HuH-7.5 (cell line): ENCODE measurements at regions not wholly inside any gene's neighbourhood (a gene's known extent, or its start where the extent isn't known, plus 50 kb on each side); places are given as distances from the start of the nearest gene placed in this dataset.
"Not testable (repeated sequence)": the region's sequence is repeated elsewhere in the genome, so short reads cannot be mapped to it uniquely, and the experiment has no call there.

Experiments used
- DNase-seq: peaks from one replicate; pipeline ENCODE4 v3.0.0; 2011; ENCODE audit warnings: low spot score

DNA sequence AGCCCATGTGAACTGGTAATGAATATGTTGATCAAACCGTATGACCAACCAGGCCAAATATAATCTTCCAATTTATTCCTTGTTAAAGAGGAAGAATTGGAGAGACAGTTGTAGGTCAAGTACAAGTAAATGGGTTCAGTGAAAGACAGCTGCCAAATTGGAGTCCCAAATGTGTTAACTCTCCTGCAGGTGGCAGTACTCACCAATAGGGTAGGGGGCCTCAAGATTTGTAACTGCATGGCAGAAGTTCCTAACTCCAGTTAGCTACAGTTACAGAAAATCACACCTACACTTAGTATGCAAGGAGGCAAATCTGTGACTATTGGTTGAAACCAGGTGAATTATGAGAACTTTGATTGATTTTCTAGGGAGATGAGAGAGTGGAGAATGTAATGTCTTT lies 278.0 kb downstream of the ZBBX start:
- DNase-seq = no peak

DNA sequence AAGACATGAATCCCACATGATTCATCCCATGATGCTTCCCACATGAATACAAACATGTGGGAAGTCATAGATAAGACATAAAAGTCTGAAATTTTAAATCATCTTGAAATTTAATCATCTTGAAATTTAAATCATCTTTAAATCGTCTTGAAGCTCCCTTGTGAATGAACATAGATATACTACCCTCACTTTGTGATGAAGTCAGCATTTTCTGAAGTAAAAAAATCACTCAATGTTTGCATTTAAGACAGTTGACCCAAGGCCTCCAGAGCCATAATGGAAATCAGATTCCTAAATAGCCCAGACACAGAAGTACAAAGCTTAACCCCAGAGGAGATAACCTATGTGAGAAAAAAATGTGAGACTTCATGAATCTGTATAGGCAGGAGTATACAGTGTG lies 279.4 kb downstream of the ZBBX start:
- no peak for DNase-seq

GRCh38 chr3:167100200-167100599 lies 279.9 kb downstream of the ZBBX start:
- DNase-seq = no peak

DNA sequence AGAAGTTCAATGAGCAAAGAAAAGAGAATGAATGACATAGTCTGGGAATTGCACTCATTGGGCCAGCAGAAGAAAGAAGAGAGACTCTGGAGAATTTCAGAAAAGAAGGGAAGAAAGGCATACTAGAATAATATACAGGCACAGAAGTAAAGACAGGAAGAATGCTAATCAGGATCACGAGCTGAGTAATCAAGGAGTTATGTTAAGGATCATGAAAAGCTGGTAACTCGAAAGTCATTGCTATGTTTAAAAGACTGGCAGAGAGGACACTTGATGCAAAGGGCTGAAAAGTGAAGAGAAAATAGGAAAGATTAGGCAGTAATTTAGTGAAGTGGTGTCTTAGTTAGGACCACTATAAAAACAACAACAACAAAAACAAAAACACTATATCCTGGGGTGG lies 284.1 kb downstream of the ZBBX start:
- no peak for DNase-seq

DNA sequence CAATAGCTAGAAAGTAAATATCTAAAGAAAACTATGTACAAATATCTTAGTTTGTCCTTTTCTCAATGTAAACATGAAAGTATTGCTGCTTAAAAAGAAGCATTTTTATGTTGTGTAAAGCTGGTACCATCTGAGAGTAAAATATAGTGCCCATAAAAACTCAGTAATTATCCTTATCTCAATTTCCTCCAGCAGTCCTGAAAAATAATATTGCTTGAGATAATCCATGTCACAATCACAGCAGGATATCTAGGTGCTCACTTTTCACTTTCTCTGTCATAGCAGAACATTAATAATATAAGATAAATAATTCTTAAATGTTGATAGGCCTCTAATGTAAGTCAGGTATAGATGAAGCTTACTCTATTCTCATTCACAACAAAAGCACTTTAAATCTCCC lies 285.5 kb downstream of the ZBBX start:
- no peak for DNase-seq

GRCh38 chr3:167091226-167091625 lies 288.9 kb downstream of the ZBBX start:
- DNase-seq = no peak

DNA sequence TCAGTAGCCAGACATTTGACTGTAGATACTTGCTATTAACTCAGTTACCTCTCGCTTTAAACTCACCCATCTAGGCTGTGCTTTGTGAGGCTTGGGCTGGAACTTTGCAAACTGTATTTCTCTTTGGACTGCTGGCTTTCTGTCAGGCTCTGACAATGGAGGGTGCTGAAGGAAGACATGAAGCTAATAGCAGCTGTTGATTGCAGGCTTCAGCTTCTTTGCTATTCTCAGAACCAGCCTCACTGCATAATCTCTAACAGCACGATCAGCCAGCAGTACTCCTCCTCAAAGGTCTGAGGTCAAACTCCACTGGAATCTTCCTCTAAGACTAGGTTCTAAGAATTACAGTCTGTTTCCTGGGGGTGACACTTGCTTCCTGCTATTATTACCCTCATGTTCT lies 295.6 kb downstream of the ZBBX start:
- DNase-seq = no peak

GRCh38 chr3:167078070-167078622 lies 302.0 kb downstream of the ZBBX start:
- no peak for DNase-seq

DNA sequence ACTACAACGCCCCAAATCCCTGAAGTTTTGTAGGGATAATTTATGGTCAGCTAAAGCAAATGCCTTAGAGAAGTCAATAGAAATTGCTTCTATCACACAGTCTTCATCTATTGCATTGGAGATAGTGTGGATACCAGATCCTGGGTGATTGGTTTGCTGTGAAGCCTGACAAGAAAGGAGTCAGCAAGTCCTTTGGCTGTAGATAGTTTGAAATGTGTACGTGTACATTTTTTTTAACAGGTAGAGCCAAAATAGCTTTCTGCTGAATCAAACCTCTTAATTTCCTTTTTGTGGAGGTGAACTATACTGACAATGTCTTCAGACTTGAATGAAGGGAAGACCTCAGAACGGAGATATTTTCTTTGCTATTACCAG lies 312.3 kb downstream of the ZBBX start:
- no peak for DNase-seq

DNA sequence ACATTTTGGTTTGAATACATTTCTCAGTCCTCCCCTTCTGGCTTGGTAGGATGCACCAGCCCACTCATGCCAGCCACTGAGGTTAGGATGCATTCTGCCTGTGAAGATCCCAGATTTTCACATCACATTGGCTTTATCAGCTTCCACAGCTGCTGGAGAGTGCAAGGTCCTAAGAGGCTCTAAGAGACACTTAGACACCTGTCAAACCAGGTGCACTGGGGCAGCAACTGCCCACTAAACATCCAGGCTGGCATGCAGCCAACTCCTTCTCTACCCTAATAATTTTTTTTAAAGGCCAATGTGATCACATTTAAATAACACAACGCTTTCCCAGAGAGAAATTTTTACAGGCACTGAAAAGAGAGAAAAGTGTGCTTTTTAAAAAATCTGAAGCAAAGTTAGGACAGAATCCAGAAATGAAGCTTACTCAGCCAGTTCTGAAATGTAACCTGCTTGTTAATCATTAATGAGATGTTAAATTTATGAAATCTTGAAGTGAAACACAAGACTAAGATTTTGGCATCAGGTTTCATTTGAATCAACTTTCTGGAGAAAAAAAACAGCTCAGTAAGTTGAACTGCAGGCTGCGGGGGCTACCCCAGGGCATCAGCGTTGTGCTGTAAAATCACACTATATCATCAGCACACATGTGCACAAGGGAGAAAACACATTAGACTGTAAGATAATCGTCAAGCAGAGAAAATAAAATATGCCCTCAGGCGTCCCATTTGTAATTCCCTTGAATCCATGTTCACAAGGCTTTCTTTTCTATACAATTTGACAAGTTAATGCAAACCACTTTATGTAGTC lies 312.9 kb downstream of the ZBBX start:
- DNase-seq = no peak

- DNase-seq = no peak
Observed at GRCh38 chr3:167057581-167057980, 322.5 kb downstream of the ZBBX start.

DNA sequence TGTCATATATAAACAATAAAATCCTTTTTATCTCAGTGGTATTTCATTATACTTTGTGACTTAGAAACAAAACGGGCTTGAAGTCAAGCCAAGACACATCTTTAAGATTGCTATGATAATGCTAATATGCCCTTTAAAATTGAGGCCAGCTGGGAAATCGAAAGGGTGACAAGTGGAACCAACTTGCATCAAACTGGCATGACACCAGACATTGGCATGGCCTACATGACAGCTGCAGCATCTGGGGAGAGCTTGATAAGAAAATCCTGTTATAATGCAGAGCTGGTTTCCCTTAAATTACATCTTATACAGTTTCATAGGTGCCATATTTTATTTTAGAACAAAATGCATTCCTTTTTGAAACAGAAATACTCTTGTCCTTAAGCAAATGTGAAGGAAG lies 325.2 kb downstream of the ZBBX start:
- no peak for DNase-seq

- no peak for DNase-seq
Observed at GRCh38 chr3:167051421-167051820, 328.7 kb downstream of the ZBBX start.

DNA sequence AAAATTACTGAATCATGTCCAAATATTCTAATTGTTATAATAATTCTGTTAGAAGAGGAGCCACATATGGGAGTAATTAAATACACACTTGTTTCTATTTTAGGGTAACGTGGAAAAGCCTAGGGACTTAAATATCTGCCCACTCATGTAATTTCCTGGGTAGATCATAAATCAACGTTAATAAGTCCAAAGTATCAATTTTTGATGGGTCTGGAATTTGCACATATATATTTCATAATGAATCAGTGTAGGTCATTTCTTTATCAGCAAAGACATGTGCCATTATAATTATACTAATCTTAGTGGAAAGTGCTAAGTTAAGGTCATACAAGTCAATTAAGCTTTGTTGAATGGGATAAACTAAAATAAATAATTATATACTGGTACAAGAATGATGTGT lies 346.2 kb downstream of the ZBBX start:
- DNase-seq = no peak

- peak; percentile 3 for DNase-seq
Observed at GRCh38 chr3:167032267-167032876, 347.7 kb downstream of the ZBBX start.

GRCh38 chr3:167031364-167032049 lies 348.6 kb downstream of the ZBBX start:
- no peak for DNase-seq

DNA sequence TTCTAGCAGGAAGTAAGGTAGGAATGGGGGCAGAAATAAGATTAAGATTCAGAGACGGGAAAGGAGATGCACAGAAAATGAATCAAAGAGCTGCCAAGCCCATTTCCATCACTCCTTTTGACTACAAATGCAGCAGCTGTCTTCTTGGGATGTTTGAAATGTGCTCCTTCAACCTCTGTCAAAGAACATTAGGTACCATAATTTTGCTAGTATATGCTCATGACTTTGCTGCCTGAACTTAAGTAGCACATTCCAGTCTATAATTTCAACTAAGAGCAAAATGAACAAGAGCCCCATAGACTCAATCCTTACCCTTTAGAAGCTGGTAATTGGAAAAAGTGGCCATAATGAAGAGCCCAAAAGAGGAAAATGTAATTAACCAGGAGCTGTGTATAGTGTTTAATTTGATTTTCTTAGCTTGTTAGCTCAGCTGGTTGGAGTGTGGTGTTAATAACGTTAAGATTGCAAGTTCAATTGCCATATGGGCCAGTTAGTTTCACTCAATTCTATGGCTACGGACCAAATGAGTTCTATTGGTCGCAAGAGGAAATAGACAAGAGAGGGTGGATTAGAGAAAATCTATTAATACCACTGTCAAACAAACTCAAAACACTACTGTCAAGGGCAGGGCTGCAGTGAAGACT lies 349.9 kb downstream of the ZBBX start:
- DNase-seq = no peak

DNA sequence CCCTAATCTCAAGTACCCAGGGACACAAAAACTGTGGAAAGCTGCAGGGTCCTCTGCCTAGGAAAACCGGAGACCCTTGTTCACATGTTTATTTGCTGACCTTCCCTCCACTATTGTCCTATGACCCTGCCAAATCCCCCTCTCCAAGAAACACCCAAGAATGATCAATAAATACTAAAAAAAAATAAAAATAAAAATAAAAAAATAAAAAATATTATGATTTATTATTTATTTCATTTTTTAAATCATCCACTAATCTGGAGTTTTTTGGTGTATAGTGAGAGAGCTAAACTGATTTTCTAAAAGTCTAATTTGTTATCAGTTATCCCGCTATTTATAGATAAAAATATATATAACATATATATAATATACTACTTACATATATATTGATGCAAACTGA lies 360.6 kb downstream of the ZBBX start:
- not testable (repeated sequence) for DNase-seq

GRCh38 chr3:167018591-167019111 lies 361.4 kb downstream of the ZBBX start:
- not testable (repeated sequence) for DNase-seq

DNA sequence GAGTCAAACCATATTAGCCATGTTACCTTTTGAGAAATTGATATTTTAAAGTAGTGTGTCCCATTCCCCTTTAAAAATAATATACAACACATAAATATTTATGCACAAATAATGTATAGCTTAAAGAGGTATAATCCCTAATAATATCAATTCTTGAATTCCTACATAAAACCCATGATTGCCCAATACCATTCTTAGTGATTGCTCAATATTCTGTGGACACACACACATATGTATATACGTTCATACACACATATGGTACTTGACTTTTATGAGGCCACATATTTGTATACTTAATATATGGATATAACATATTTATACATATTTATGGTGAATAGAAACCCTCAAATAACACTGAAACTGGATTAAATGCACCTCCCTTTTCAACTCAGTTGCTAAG lies 367.4 kb downstream of the ZBBX start:
- no peak for DNase-seq

DNA sequence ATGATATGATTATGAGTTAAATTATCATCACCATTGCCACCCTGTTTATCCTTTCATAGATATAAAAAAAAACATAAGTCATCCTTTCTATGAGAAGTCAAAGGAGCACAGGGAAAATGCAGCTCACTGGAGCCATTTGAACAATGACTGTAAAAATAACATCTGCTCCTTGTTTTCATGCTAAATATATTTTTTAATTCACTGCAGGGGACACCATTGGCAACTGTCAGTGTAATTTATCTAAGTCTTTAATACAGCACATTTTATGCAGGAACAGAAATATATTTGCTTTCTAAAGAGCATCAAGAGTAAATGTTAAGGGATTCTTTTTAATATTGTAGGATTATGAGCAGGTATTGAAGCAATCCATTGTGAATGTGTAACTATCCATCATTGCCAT lies 371.3 kb downstream of the ZBBX start:
- DNase-seq = no peak

- no peak for DNase-seq
Observed at GRCh38 chr3:167001374-167001773, 378.7 kb downstream of the ZBBX start.
